ENCODE measurements at regions not wholly inside any gene's neighbourhood (a gene's known extent, or its start where the extent isn't known, plus 50 kb on each side); places are given as distances from the start of the nearest gene placed in this dataset.

GRCh38 chr11:98564881-98565280, 455.9 kb upstream of the CNTN5 start:
- no peak overlapping the region for H3K4me2 ChIP-seq
- no peak overlapping the region for H2AFZ ChIP-seq (replicated peaks)
- H3K27me3 ChIP-seq = no peaks in the 10 kb centered on the region
- Mint-ChIP-seq H3K4me3 (no peak overlapping the region), H3K27ac (no peak overlapping the region), H3K4me1 (peaks cover 27% of the 10 kb centered on the region), H3K9me3 (no peaks in the 10 kb centered on the region), H3K36me3 (no peaks in the 10 kb centered on the region), H3K27me3 (ENCODE audit: insufficient read depth, low read depth) (no peaks in the 10 kb centered on the region)
- H3K36me3 ChIP-seq = no peaks in the 10 kb centered on the region
- H3K79me2 ChIP-seq (ENCODE audit: low read depth) = no peaks in the 10 kb centered on the region
- no peaks in the 10 kb centered on the region for H3K4me1 ChIP-seq
- H3K4me3 ChIP-seq = no peak overlapping the region
- no peaks in the 10 kb centered on the region for H3K9me3 ChIP-seq (ENCODE audit: low read depth)
- no peaks in the 10 kb centered on the region for H4K20me1 ChIP-seq (ENCODE audit: low read depth)
- DNase-seq (ENCODE audit: low spot score) = no peak
- H3K27ac ChIP-seq = no peak overlapping the region
- H3F3A ChIP-seq (ENCODE audit: low read depth) = no peaks in the 10 kb centered on the region
- H3K9ac ChIP-seq = no peak overlapping the region
- TF ChIP-seq EZH2phosphoT487 (IDR thresholded peaks at IDR 0.05) (no peak), CTCF (IDR thresholded peaks at IDR 0.05) (no peak), EZH2 (IDR thresholded peaks at IDR 0.05) (no peak)

- Histone ChIP-seq H3K9ac (no peak overlapping the region), H4K20me1 (ENCODE audit: low read depth) (no peaks in the 10 kb centered on the region), H3K27ac (no peak overlapping the region), H3K79me2 (ENCODE audit: low read depth) (no peaks in the 10 kb centered on the region), H3K4me2 (no peak overlapping the region), H3K36me3 (no peaks in the 10 kb centered on the region), H3K4me1 (no peaks in the 10 kb centered on the region), H3K27me3 (no peaks in the 10 kb centered on the region), H3K9me3 (ENCODE audit: low read depth) (no peaks in the 10 kb centered on the region), H3F3A (ENCODE audit: low read depth) (no peaks in the 10 kb centered on the region), H2AFZ (replicated peaks) (no peak overlapping the region), H3K4me3 (no peak overlapping the region)
- no peaks in the 10 kb centered on the region for H3K27me3 Mint-ChIP-seq (ENCODE audit: insufficient read depth, low read depth)
- no peak overlapping the region for H3K27ac Mint-ChIP-seq
- no peaks in the 10 kb centered on the region for H3K9me3 Mint-ChIP-seq
- no peak for DNase-seq (ENCODE audit: low spot score)
- TF ChIP-seq CTCF (IDR thresholded peaks at IDR 0.05) = no peak
- no peak for TF ChIP-seq EZH2phosphoT487 (IDR thresholded peaks at IDR 0.05)
- no peak for TF ChIP-seq EZH2 (IDR thresholded peaks at IDR 0.05)
- no peaks in the 10 kb centered on the region for H3K36me3 Mint-ChIP-seq
- peaks cover 27% of the 10 kb centered on the region for H3K4me1 Mint-ChIP-seq
- no peak overlapping the region for H3K4me3 Mint-ChIP-seq
These were observed 455.4 kb upstream of the CNTN5 start for GRCh38 chr11:98565311-98565710.

GRCh38 chr11:98566978-98567377, 453.8 kb upstream of the CNTN5 start:
- Histone ChIP-seq H4K20me1 (ENCODE audit: low read depth) (no peaks in the 10 kb centered on the region), H3K36me3 (no peaks in the 10 kb centered on the region), H3K79me2 (ENCODE audit: low read depth) (no peaks in the 10 kb centered on the region), H3K4me2 (no peak overlapping the region), H3K9me3 (ENCODE audit: low read depth) (no peaks in the 10 kb centered on the region), H3K9ac (no peak overlapping the region), H3K4me3 (no peak overlapping the region), H3K27ac (no peak overlapping the region), H3K4me1 (no peaks in the 10 kb centered on the region), H3F3A (ENCODE audit: low read depth) (no peaks in the 10 kb centered on the region), H2AFZ (replicated peaks) (no peak overlapping the region), H3K27me3 (no peaks in the 10 kb centered on the region)
- Mint-ChIP-seq H3K4me1 (peaks cover 24% of the 10 kb centered on the region), H3K36me3 (no peaks in the 10 kb centered on the region), H3K4me3 (no peak overlapping the region), H3K9me3 (no peaks in the 10 kb centered on the region), H3K27ac (no peak overlapping the region), H3K27me3 (ENCODE audit: insufficient read depth, low read depth) (no peaks in the 10 kb centered on the region)
- no peak for DNase-seq (ENCODE audit: low spot score)
- no peak for TF ChIP-seq CTCF (IDR thresholded peaks at IDR 0.05)
- no peak for TF ChIP-seq EZH2 (IDR thresholded peaks at IDR 0.05)
- no peak for TF ChIP-seq EZH2phosphoT487 (IDR thresholded peaks at IDR 0.05)

- no peak overlapping the region for H3K27ac ChIP-seq
- H3K9me3 Mint-ChIP-seq = no peaks in the 10 kb centered on the region
- no peak overlapping the region for H3K27ac Mint-ChIP-seq
These were observed 452.7 kb upstream of the CNTN5 start for GRCh38 chr11:98568013-98568412.

More at GRCh38 chr11:98568013-98568412, 452.7 kb upstream of the CNTN5 start:
- Histone ChIP-seq H3K27me3 (no peaks in the 10 kb centered on the region), H3K4me1 (no peaks in the 10 kb centered on the region), H4K20me1 (ENCODE audit: low read depth) (no peaks in the 10 kb centered on the region), H2AFZ (replicated peaks) (no peak overlapping the region), H3K4me3 (no peak overlapping the region), H3K4me2 (no peak overlapping the region), H3K9me3 (ENCODE audit: low read depth) (no peaks in the 10 kb centered on the region), H3F3A (ENCODE audit: low read depth) (no peaks in the 10 kb centered on the region), H3K79me2 (ENCODE audit: low read depth) (no peaks in the 10 kb centered on the region), H3K9ac (no peak overlapping the region), H3K36me3 (no peaks in the 10 kb centered on the region)
- Mint-ChIP-seq H3K36me3 (no peaks in the 10 kb centered on the region), H3K27me3 (ENCODE audit: insufficient read depth, low read depth) (no peaks in the 10 kb centered on the region), H3K4me1 (peaks cover 24% of the 10 kb centered on the region), H3K4me3 (no peak overlapping the region)
- no peak for TF ChIP-seq CTCF (IDR thresholded peaks at IDR 0.05)
- no peak for TF ChIP-seq EZH2phosphoT487 (IDR thresholded peaks at IDR 0.05)
- no peak for TF ChIP-seq EZH2 (IDR thresholded peaks at IDR 0.05)
- no peak for DNase-seq (ENCODE audit: low spot score)
